ENCODE measurements at regions not wholly inside any gene's neighbourhood (a gene's known extent, or its start where the extent isn't known, plus 50 kb on each side); places are given as distances from the start of the nearest gene placed in this dataset.

DNA sequence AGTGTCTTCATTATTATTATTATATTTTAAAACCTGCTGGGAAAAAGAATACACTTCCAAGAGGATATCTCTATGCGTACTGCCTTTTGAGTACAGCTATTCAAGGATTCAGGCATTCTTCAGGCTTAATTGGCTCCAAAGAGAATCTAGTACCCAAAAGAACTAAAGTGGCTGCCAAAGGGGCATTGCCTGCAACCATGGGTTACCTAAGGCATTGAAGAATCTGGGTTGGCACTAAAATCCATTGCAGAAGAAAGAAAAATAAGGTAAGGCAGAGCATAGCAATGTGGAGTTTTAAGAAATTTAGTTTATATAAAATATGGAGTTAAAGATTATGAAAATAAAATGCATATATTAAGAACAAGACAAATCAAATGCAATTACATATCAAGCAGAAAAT lies 223.5 kb downstream of the TMEM161B start:
- no peaks in the 10 kb centered on the region for H3K4me1 ChIP-seq (ENCODE audit: insufficient read depth, low read length)
- DNase-seq (ENCODE audit: low read depth), result no peak
- no peaks in the 10 kb centered on the region for H3K27me3 ChIP-seq (ENCODE audit: insufficient read depth, low read length)
- no peak overlapping the region for H2AFZ ChIP-seq (ENCODE audit: low read depth, low read length)
- no peaks in the 10 kb centered on the region for H3K9me3 ChIP-seq (ENCODE audit: insufficient read depth, low read depth, low read length)
- H4K20me1 ChIP-seq (ENCODE audit: insufficient read depth, low read length), result no peaks in the 10 kb centered on the region
- H3K36me3 Mint-ChIP-seq (ENCODE audit: low read depth, unreplicated experiment), result no peaks in the 10 kb centered on the region
- no peak overlapping the region for H3K27ac Mint-ChIP-seq (ENCODE audit: unreplicated experiment)
- H3K4me3 ChIP-seq (ENCODE audit: insufficient read depth, low read depth, low read length), result no peak overlapping the region
- H3K4me2 ChIP-seq (ENCODE audit: low read length), result no peak overlapping the region
- no peak for TF ChIP-seq CTCF (IDR thresholded peaks at IDR 0.05; ENCODE audit: insufficient read depth, low read depth, low read length)
- no peak for TF ChIP-seq EZH2 (IDR thresholded peaks at IDR 0.05; ENCODE audit: insufficient read depth, low read length)
- H3K4me3 Mint-ChIP-seq (ENCODE audit: unreplicated experiment), result no peak overlapping the region
- no peak overlapping the region for H3K9ac ChIP-seq (ENCODE audit: low read length)
- H3K4me1 Mint-ChIP-seq (ENCODE audit: low read depth, unreplicated experiment), result no peaks in the 10 kb centered on the region
- H3K9me3 Mint-ChIP-seq (ENCODE audit: unreplicated experiment), result no peaks in the 10 kb centered on the region
- H3K36me3 ChIP-seq (ENCODE audit: insufficient read depth, low read length), result no peaks in the 10 kb centered on the region
- H3K79me2 ChIP-seq (ENCODE audit: insufficient read depth, low read length), result no peaks in the 10 kb centered on the region
- H3K27me3 Mint-ChIP-seq (ENCODE audit: low read depth, unreplicated experiment), result no peaks in the 10 kb centered on the region
- no peak overlapping the region for H3K27ac ChIP-seq (ENCODE audit: low read depth, low read length)
- no peak for FAIRE-seq

- H3K27ac ChIP-seq (ENCODE audit: low read depth, low read length), result no peak overlapping the region
- no peak for DNase-seq (ENCODE audit: low read depth)
- TF ChIP-seq CTCF (IDR thresholded peaks at IDR 0.05; ENCODE audit: insufficient read depth, low read depth, low read length) (no peak), EZH2 (IDR thresholded peaks at IDR 0.05; ENCODE audit: insufficient read depth, low read length) (no peak)
- no peaks in the 10 kb centered on the region for H4K20me1 ChIP-seq (ENCODE audit: insufficient read depth, low read length)
- H3K27me3 ChIP-seq (ENCODE audit: insufficient read depth, low read length), result no peaks in the 10 kb centered on the region
- Mint-ChIP-seq H3K27me3 (ENCODE audit: low read depth, unreplicated experiment) (no peaks in the 10 kb centered on the region), H3K36me3 (ENCODE audit: low read depth, unreplicated experiment) (no peaks in the 10 kb centered on the region), H3K4me1 (ENCODE audit: low read depth, unreplicated experiment) (no peaks in the 10 kb centered on the region), H3K9me3 (ENCODE audit: unreplicated experiment) (peaks cover 4% of the 10 kb centered on the region), H3K4me3 (ENCODE audit: unreplicated experiment) (no peak overlapping the region), H3K27ac (ENCODE audit: unreplicated experiment) (no peak overlapping the region)
- no peaks in the 10 kb centered on the region for H3K79me2 ChIP-seq (ENCODE audit: insufficient read depth, low read length)
- H3K4me3 ChIP-seq (ENCODE audit: insufficient read depth, low read depth, low read length), result no peak overlapping the region
- no peak overlapping the region for H3K9ac ChIP-seq (ENCODE audit: low read length)
- no peaks in the 10 kb centered on the region for H3K36me3 ChIP-seq (ENCODE audit: insufficient read depth, low read length)
- no peak for FAIRE-seq
- H2AFZ ChIP-seq (ENCODE audit: low read depth, low read length), result no peak overlapping the region
- no peaks in the 10 kb centered on the region for H3K9me3 ChIP-seq (ENCODE audit: insufficient read depth, low read depth, low read length)
- H3K4me1 ChIP-seq (ENCODE audit: insufficient read depth, low read length), result no peaks in the 10 kb centered on the region
- no peak overlapping the region for H3K4me2 ChIP-seq (ENCODE audit: low read length)
Observed at GRCh38 chr5:88034520-88034919, 234.1 kb downstream of the TMEM161B start.

- no peaks in the 10 kb centered on the region for H3K4me1 ChIP-seq (ENCODE audit: insufficient read depth, low read length)
- H3K4me2 ChIP-seq (ENCODE audit: low read length), result no peak overlapping the region
- no peak overlapping the region for H3K9ac ChIP-seq (ENCODE audit: low read length)
- no peak overlapping the region for H3K4me3 ChIP-seq (ENCODE audit: insufficient read depth, low read depth, low read length)
- TF ChIP-seq CTCF (IDR thresholded peaks at IDR 0.05; ENCODE audit: insufficient read depth, low read depth, low read length) (no peak), EZH2 (IDR thresholded peaks at IDR 0.05; ENCODE audit: insufficient read depth, low read length) (no peak)
- Mint-ChIP-seq H3K9me3 (ENCODE audit: unreplicated experiment) (peaks cover 2% of the 10 kb centered on the region), H3K4me3 (ENCODE audit: unreplicated experiment) (no peak overlapping the region), H3K36me3 (ENCODE audit: low read depth, unreplicated experiment) (no peaks in the 10 kb centered on the region), H3K4me1 (ENCODE audit: low read depth, unreplicated experiment) (no peaks in the 10 kb centered on the region), H3K27me3 (ENCODE audit: low read depth, unreplicated experiment) (no peaks in the 10 kb centered on the region), H3K27ac (ENCODE audit: unreplicated experiment) (no peak overlapping the region)
- H3K36me3 ChIP-seq (ENCODE audit: insufficient read depth, low read length), result no peaks in the 10 kb centered on the region
- H4K20me1 ChIP-seq (ENCODE audit: insufficient read depth, low read length), result no peaks in the 10 kb centered on the region
- no peak overlapping the region for H3K27ac ChIP-seq (ENCODE audit: low read depth, low read length)
- H3K79me2 ChIP-seq (ENCODE audit: insufficient read depth, low read length), result no peaks in the 10 kb centered on the region
- DNase-seq (ENCODE audit: low read depth) (no peak), FAIRE-seq (no peak)
- no peaks in the 10 kb centered on the region for H3K9me3 ChIP-seq (ENCODE audit: insufficient read depth, low read depth, low read length)
- H3K27me3 ChIP-seq (ENCODE audit: insufficient read depth, low read length), result no peaks in the 10 kb centered on the region
- H2AFZ ChIP-seq (ENCODE audit: low read depth, low read length), result no peak overlapping the region
Observed at GRCh38 chr5:88033191-88033590, 235.5 kb downstream of the TMEM161B start.
